HG02970 (cell line): ENCODE measurements at regions not wholly inside any gene's neighbourhood (a gene's known extent, or its start where the extent isn't known, plus 50 kb on each side); places are given as distances from the start of the nearest gene placed in this dataset.

Experiments used
- ATAC-seq: cut with Tn5 transposase; IDR thresholded peaks from one replicate; pipeline ENCODE4 v1.9.1; 2021; ENCODE audit warnings: mild to moderate bottlenecking, moderate library complexity, moderate number of reproducible peaks; ENCODE audit not compliant: unreplicated experiment, low FRiP score

DNA sequence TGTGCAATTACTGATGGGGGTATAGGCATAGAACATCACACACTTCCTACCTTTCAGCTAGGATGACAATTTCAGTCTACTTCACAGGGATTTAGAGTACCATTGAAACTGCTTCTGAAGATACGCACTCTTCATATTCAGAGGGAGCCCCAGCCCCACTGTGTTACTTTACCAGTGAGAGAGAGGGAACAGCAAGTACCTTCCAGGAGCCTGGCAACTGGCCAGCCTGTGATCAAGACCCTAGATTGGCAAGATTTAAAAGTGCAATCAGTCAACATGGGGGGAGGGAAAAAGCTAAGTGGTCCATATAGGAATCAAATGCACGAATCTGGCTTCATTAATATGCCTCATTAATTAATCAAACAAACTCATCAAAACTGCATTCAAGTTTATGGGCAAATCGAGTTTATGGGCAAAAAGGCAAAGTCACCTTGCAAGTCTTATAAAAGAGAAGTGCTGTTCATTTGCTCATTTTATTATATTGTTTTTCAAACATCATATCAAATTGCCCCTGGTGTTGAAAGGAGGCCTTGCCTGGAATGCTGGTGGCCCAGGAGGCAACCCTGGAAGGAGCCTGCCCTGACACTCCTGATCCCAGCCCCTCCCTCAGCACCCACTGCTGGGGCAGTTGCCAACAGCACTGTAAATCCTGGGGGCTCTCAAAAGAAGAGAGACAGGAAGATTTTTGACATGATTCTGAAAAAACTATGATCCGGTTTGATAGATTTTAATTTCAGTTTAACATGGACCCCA, 184.9 kb upstream of the DPT start:
- no peak for ATAC-seq

DNA sequence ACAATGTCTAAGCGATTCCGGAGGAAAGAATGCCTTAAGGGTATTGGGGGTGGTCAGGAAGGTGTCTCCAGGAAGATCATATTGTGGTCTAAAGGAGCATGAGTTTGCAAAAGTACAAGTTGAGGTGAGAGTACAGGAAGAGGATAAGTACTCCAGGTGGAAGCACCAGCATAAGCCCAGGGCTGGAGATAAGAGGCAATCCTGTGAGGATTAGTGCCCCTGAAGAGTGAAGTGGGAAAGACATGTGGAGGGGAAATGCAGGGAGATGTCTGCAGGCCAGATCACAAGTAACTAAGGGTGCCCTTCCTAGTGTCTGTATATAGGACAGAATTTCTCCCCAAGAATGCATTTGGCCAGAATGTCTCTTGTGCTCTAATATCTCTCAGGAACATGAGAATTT, 188.3 kb upstream of the DPT start:
- ATAC-seq: no peak

GRCh38 chr1:168917796-168918195, 188.7 kb upstream of the ATP1B1 start:
- no peak for ATAC-seq

DNA sequence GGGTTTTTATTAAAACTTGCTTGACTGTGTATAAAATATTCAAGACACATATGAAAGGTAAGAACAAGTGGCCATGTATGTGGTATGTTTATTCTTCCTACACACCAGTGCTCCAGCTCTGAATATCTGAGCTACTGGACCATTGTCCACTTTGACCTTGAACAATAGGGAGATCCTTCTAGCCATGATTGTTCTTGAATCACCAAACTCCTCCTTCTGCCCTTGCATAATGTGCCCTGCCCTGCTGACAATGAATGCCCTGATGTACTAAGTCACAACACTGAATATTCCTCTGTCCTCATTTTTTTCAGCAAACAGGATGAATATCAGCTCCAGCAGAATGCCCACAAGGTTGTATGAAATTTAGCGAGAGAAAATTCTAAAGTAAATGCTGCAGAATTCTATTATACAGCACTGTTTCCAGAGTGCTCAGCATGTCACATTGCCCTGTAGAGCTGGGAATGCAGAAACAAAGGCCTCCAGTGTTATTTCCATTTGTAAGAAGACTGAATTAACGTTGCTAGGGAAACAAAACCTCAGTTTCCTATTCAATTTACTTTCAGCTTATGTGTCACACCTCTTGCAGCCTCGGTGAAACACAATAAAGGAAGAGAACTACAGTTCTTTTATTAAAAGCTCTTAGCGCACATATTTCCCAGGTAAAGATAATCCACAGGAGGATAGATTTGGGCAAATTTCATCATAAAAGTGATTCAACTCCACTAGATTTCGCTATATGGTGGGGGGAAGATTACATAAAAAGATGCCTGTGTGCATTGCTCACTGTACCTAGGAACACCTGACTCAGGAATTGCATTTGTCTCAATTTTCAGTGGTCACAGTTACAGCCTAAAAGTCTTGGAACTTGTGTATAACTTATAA, 187.4 kb upstream of the ATP1B1 start:
- ATAC-seq: no peak

DNA sequence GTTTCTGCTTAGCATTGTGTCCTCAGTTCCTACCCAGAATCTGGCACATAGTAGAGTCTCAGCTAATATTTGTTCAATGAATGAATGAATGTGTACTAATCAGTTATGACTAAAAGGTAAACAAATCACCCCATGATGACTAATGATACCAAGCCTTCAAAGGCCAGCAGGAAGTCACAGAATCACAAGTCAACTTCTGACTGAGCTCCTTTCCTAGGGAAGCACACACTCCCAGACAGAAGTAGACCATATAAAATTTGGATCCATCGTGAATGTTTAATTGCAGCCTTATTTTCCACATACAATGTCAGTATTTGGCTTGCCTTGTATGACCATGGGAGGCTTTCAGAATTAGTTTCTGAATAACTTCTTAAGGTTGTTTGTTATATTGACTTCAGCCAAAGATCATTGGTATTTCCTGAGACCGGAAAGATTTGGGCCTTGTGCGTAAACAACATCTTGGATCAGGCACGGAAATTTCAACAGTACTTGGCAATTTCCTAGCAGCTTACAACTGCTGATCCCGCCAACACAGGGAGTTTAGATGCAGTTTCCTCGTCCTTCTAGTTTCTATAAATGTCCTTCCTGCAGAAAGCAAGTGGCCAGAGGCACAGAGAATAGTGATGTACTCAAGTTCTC, 185.9 kb upstream of the ATP1B1 start:
- ATAC-seq: no peak

DNA sequence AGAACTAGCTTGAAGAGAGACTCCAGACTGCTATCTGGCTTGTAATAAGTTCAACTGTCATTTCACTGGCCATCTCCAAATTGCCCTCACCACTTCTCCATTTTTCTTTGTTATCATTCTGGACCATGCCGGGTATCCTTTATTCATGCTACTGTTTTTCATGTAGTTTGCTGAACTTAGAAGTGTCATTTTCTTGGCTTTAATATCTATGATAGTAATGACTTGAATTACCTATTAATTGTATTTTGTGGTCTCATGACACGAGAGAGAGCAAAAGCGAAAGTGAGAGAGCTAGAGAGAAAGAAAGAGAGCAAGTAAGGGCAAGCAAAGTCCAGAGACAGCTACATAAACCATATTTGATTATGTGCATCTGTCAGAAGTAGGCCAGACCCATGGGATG, 184.9 kb upstream of the ATP1B1 start:
- ATAC-seq: peak; percentile 56

DNA sequence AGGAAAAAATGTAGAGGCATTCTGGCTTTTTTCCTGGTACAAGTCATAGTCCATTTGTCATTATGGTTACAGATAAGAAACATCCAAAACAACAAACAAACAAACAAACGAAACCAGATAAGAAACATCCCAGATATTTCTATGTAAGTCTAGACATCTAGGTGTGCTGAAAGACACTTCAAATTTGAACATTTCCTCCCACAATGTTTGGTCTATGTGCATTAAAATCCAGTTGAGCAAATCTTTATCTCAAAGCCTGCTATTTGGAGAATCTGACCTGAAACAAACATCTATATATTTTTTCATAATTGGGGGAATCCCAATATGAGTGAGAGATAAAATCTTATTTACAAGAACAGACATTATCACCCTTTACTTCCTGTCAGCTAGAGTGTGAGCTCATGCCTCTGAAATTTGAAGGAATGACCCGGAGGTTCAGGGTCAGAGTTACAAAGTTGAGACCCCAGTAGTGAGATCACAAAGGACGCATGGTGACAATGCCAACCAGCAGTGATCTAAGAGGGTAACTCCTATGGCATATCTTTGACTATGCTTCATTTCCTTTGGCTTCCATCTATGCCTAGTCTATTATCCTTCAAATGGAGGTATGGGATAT, 182.9 kb upstream of the ATP1B1 start:
- no peak for ATAC-seq

DNA sequence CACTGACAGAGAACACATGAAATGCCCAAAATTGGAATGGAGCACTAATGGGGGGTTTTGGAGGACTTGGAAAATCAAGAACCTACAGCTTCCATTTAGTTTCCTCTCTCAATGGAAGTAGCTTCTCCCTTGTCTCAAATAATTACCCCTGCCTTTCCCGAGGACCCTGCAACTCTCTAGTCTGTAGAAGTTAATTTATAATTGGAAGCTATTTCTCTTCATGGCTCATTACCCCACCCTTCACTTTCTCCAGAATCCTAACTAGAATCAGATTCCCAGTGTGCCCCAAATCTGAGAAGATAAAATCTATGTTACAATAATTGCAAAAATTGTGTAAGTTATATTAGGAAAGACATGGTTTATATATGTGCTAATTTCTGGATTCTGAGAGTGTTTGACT, 181.5 kb upstream of the ATP1B1 start:
- no peak for ATAC-seq

GRCh38 chr1:168926236-168926635, 180.3 kb upstream of the ATP1B1 start:
- ATAC-seq: no peak

DNA sequence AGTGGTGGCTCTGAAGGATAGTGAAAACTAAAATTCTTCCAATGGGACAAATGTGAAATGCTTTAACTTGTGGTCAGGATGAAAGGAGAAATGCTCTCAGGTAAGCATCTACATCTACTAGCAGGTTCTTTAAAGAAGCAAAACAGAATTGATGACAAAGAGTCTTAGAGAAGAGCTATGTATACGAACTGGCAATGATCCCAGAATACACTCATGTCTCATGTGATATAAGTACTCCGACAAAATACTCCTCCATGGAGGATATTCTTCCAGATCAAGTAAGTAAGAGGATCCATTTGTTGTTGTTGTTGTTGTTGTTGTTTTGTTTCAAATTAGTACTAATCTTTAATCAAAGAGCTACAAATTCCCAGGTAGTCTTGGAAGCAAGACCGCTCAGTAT, 174.0 kb upstream of the ATP1B1 start:
- no peak for ATAC-seq

GRCh38 chr1:168933141-168933805, 173.2 kb upstream of the ATP1B1 start:
- no peak for ATAC-seq

DNA sequence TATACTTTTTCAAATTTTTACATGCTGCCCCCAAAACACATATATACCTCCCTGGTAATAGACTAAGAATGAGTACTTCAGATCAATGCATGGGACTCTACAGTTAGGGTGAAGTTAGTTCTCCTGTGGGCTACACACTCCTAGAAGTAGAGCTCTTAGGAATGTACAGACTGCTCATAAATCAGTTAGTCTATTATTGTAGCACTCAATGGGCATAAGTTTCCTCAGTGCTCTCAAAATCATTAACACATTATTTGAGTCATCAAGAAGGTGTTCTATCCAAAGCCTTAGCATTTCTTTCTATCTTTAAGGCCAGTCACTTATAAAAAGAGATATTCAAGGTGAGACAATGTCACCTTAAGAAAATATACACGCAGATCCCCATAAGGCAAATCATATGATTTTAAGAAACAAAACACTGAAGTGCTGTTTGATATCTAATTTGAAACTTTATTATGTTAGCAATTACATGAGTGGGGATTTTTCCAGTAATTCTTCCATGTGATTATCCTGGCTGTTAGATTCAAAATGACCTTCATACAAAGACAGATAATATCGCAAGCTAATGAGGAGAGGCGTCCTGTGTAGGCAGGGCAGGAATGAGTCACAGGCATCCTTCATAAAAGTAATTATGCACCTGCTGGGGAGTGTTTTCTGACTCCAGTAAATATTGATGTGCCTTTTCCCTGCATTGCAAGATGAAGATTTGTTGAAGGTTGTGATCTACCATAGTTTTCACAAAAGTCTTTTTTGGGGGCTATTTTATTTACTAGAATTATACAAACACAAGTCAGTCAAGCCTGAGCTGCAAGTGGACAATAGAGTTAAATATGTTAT, 167.2 kb upstream of the ATP1B1 start:
- no peak for ATAC-seq

GRCh38 chr1:168939947-168940223, 166.6 kb upstream of the ATP1B1 start:
- no peak for ATAC-seq

DNA sequence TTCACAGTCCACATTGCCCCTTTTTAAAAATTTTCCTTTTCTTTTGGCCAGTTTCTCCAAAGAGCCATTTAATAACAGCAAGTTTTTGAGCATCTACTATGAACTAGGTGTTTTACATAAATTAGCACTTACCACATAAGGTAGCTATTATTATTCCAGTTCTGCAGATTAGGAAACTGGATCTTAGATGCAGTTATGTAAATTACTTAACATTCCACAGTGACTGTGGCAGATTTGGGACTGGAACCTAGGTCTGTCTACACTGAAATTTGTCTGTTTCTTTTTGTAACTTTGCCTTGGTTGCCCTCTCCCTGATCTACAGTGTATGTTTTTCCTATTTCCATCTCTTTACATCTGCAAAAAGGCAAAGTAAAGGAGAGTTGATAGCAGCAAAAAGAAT, 164.8 kb upstream of the ATP1B1 start:
- no peak for ATAC-seq

- ATAC-seq: no peak
Measured at GRCh38 chr1:168942165-168942564, 164.3 kb upstream of the ATP1B1 start.

DNA sequence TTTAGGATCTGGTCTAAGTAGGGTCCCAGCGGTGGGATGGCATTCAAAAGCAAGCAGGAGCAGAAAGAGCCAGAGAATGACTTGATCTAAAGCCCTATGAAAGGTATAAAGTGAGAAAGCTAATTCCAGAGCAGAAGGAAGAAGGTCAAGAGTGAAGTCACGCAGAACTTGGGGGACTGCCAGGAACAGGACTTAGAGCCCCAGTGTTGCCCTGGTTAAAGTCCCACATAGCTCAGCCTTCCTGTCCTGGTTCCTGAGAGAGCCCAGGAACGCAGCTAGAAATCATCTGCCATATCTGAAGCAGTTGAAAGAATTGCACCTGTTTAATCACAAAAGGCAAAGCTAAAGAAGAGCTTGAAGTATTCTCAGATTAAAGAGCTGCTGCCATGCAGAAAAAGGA, 160.6 kb upstream of the ATP1B1 start:
- ATAC-seq: no peak

- no peak for ATAC-seq
Measured at GRCh38 chr1:168947041-168947440, 159.4 kb upstream of the ATP1B1 start.

DNA sequence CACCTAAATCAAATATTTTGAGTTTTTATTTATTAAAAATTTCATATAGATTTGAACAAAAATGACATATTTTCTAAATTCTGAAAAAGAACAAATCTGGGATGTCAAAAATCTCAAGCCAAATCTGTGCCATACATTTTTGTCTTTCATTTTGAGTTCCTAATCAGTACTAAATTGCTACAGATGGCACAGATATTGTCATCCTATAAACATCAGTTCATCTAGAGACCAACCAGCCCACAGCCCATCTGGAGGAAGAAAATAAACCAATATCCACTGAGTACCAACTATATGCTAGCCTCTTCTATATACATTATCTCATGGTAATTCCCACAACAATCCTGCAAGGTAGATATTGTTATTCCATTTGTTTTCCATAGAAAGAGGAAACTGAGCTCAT, 156.8 kb upstream of the ATP1B1 start:
- no peak for ATAC-seq

GRCh38 chr1:168957818-168958217, 148.7 kb upstream of the ATP1B1 start:
- ATAC-seq: no peak
